ENCODE measurements at regions not wholly inside any gene's neighbourhood (a gene's known extent, or its start where the extent isn't known, plus 50 kb on each side); places are given as distances from the start of the nearest gene placed in this dataset.

GRCh38 chr17:71376933-71377332 is 743.9 kb upstream of the SOX9 start:
- no peak for DNase-seq

- no peak for DNase-seq
Measured at GRCh38 chr17:71378036-71378435, 742.8 kb upstream of the SOX9 start.

DNA sequence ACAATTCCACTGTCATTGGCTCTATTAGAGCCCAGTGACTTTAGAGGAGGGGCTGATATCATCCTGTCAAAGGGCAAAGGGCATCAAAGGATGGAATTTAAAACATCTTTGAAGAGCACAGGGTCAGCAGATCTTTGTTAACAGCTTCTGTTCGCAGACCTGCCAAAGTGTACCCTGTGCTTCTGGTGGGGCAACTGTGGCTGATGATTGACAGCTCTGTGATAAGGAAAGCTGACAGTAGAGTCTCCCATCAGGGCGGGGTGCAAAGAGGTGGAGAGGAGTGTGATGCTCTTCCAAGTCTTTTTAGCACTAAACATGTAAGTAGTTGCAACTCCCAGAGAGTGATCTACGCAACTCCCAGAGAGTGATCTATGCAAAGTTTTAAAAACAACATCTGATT is 742.1 kb upstream of the SOX9 start:
- no peak for DNase-seq

DNA sequence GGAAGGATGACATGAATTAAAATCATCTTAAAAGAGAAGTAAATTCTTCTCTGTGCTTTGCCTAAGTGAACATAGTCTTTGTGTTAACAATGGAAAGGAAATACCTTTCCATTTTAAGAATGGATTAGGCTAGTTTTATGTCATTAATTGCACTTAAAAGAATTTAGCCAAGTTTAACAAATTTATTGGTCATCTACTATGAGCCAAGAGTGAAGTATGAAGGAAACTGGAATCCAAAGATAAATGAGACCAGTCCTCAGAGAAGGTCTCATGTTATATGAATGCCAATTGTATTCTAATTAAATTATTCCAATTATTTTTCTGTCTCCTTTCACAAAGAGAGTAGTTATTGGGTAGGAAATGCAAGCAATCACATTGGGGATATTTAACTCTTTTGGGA is 741.3 kb upstream of the SOX9 start:
- no peak for DNase-seq

- no peak for DNase-seq
Measured at GRCh38 chr17:71380535-71380934, 740.3 kb upstream of the SOX9 start.

DNA sequence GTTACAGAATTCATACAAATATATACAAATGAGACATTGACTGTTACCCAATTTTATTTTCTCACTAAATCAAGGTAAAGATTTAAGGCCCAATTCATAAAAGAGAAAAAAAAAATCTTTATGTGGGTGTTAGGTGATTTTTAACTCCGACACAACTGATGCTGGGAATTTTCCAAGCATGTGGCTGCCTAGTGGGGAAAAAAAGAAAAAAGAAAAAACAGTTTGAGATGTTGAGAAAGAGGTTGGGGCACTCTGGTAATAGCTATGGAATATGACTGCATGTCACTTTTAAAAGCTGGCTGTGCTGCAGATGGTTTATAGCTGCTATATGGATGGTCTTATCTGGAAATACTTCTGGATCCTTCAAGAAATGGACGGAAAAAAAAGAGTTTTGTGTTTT is 739.9 kb upstream of the SOX9 start:
- DNase-seq, result no peak

GRCh38 chr17:71383091-71383490 is 737.7 kb upstream of the SOX9 start:
- no peak for DNase-seq

DNA sequence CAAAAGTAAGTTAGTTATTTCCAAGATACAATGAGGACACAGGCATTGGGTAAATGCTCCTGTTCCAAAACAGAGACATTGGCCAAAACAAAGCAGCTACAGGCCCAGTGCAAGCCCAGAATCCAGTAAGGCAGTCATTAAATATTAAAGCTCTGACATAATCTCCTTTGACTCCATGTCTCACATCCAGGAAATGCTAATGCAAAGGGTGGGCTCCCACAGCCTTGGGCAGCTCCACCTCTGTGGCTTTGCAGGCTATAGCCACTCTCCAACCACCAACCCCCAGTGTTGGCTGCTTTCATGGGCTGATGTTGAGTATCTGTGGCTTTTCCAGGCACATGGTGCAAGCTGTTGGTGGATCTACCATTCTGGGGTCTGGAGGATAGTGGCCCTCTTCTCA is 733.4 kb upstream of the SOX9 start:
- DNase-seq, result no peak

GRCh38 chr17:71392715-71393567 is 727.9 kb upstream of the SOX9 start:
- DNase-seq, result no peak

DNA sequence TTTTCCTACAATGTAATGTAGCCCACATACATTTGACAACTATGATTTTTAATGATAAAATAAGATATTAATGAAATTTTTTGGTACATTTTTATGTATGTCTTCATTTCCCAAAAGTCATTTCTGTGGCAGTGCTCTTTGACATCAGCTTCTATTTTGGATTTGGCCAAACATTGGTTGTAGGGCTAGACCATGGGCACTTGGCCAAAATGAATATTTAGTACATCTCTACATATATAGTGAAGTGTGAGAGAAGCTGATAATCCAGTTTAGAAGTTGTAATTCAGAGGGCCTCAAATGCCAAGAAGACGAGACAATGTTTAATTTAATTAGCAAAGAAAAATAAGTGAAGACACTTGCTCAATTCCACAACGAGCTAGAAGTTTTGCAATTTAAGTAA is 724.9 kb upstream of the SOX9 start:
- no peak for DNase-seq

DNA sequence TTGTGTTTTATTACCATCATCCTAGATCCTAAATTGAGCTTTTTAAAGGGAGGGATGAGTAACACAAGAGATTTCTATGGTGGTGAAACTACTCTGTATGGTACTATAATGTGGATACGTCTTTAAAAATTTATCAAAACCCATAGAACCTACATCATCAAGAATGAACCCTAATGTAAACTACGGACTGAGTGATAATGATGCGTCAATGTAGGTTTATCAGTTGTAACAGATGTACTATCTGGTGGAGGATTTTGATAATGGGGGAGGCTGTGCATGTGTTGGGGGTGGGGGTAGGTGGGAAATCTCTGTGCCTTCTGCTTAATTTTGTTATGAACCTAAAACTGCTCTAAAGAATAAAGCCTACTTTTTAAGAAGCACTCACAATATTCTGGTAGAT is 724.1 kb upstream of the SOX9 start:
- DNase-seq, result no peak

GRCh38 chr17:71398025-71398424 is 722.8 kb upstream of the SOX9 start:
- no peak for DNase-seq

DNA sequence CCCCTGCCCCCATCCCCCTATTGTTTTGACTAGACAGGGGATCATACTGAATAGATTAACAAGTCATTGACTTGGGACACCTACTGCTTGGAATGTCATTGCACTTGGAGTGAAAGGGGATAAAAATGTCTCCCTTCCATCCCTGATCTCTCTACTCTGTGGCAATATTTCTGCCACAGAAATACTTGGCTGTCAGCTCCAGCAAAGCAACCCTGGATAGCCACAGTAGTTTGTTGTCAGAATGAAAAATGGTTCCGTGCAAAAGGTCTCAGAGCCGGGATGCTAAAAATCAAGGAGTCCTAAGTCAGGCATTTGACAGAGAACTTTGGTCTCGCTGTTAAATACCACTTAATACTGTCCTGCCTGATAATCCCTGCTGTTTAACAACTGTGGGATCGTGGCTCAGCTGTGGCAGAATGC is 722.0 kb upstream of the SOX9 start:
- no peak for DNase-seq

DNA sequence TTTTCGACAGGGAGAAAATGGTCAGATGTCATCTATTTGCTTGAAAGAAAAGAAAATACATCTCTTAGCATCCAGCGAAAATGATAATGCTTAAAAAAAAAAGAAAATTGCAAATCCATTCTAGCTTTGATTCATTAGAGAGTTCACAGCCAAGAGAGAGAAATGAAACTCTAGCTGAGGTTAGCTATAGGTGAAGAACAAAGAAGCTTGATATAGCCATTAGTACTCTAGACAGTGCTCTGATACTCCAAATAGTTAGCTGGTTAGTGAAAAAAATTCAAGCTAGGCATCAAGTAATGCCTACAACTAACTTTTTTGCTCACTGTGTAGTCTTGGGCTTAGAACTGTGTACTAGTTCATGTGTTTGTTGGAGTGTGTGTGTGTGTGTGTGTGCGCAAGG is 721.6 kb upstream of the SOX9 start:
- DNase-seq, result no peak

DNA sequence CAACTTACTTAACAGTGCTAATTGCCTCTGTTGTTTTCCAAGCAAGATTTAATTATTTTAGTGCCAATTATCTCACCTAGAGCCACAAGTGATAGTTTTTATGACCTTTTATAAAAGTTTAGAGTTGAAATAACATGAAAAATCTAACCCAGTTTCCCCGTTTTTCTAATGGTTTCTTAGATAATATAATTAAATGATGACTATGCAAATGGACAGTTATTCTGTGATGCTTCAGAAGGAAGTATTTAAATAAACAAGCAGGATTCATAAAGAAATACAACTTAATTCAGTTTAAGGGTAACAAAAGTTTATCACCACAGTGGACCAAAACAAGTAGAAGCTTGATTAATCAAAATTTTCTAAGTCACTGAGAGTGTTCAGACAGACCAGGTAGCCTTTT is 721.2 kb upstream of the SOX9 start:
- DNase-seq, result no peak

- DNase-seq, result no peak
Measured at GRCh38 chr17:71402007-71402406, 718.8 kb upstream of the SOX9 start.

- DNase-seq, result no peak
Measured at GRCh38 chr17:71402661-71403141, 718.1 kb upstream of the SOX9 start.

DNA sequence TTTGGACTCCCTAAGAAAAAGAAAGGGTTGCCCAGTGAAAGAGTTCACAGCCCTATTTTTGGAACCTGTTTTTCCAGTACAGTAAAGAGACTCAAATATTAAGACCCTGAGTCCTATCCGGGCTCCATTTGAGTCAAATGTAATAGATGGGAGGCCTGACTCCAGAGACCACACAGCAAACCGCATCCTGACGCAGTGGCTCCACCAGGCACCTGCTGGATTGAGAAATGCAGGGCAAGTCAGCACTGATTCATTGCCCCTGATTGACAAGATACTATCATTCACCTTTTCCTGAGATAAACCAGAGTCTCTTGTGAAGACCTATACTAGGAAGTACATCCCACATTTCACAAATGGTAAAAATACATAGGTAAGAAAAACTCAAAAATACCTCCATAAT is 715.7 kb upstream of the SOX9 start:
- no peak for DNase-seq

GRCh38 chr17:71407981-71408380 is 712.8 kb upstream of the SOX9 start:
- DNase-seq, result no peak

GRCh38 chr17:71409137-71409536 is 711.7 kb upstream of the SOX9 start:
- DNase-seq, result no peak

- no peak for DNase-seq
Measured at GRCh38 chr17:71409712-71410111, 711.1 kb upstream of the SOX9 start.

GRCh38 chr17:71412803-71413202 is 708.0 kb upstream of the SOX9 start:
- DNase-seq, result no peak

DNA sequence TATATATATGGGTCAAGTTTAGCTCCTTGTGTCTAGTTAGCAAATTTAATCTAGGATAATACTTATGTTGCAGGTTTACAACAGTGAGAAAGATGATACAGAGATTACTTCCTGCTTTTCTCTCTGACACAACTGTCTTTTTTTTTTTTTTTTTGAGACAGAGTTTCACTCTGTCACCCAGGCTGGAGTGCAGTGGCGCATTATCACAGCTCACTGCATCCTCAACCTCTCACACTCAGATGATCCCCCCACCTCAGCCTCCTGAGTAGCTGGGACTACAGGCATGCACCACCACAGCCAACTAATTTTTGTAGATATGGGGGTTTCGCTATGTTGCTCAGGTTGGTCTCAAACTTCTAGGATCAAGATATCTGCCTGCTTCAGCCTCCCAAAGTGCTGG is 706.9 kb upstream of the SOX9 start:
- DNase-seq, result no peak

GRCh38 chr17:71417142-71417541 is 703.7 kb upstream of the SOX9 start:
- no peak for DNase-seq

DNA sequence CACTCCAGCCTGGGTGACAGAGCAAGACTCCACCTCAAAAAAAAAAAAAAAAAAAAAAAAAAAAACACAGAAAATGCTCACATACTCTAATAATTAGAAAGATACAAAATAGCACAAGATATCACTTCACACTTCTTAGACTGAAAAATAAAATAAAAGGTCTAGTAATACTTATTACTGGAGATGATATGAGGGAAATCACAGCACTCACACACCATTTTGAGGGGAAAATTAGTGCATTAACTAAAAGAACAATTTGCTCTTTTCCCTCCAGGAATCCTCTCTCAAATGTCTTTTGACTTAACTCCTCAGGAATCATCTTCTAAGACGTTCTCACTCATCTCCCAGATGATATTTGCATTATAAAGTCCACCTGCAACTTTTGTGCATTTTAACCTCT is 697.9 kb upstream of the SOX9 start:
- no peak for DNase-seq
